Right kidney (tissue), 1 donor: ENCODE measurements at regions not wholly inside any gene's neighbourhood (a gene's known extent, or its start where the extent isn't known, plus 50 kb on each side); places are given as distances from the start of the nearest gene placed in this dataset.
"Not testable (repeated sequence)": the region's sequence is repeated elsewhere in the genome, so short reads cannot be mapped to it uniquely, and the experiment has no call there.

Source experiments
- DNase-seq: peaks from one replicate; pipeline ENCODE4 v3.0.0-alpha.2; 2016

DNA sequence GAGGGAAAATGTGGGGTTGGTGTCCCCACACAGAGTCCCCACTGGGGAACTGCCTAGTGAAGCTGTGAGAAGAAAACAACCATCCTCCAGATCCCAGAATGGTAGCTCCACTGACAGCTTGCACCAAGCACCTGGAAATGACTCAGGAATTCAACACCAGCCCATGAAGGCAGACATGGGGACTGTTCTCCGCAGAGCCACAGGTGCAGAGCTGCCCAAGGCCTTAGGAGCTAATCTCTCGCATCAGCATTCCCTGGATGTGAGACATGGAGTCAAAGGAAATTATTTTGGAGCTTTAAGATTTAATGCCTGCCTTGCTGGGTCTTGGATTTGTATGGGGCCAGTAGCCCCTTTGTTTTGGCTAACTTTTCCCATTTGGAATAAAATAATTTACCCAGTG lies 367.9 kb downstream of the FAM133A start:
- DNase-seq = no peak

- no peak for DNase-seq
These were observed 371.7 kb downstream of the FAM133A start for GRCh38 chrX:94045724-94046123.

- no peak for DNase-seq
These were observed 377.9 kb downstream of the FAM133A start for GRCh38 chrX:94051926-94052325.

- no peak for DNase-seq
These were observed 379.6 kb downstream of the FAM133A start for GRCh38 chrX:94053575-94053974.

- no peak for DNase-seq
These were observed 383.4 kb downstream of the FAM133A start for GRCh38 chrX:94057385-94057784.

DNA sequence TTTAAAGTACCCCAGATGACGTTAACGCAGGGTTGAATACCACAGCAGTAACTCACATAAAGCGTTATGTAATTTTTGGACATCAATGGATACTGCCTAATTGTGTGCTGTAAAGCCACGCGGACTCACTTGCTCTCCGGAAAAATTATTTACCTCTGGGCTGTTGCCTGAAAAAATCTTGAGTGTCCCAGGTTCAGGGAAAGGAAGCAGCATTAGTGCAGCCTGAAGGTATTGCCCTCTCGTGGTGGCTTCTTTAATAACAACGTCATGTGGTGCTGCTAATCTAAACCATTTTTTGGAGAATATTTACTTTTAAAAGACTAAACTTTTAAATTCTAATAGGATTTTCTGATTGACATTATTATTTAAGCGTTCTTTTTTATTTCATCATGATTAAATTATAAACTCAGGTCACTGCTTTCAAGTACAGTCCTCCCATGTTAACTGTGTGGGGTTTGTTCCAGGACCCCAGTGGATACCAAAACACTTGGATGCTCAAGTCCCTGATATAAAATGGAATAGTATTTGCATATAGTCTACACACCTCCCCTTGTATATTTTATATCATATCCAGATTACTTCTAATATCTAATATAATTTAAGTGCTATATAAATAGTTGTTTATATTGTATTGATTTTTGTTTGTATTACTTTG lies 384.8 kb downstream of the FAM133A start:
- no peak for DNase-seq

GRCh38 chrX:94065091-94065490 lies 391.1 kb downstream of the FAM133A start:
- no peak for DNase-seq

GRCh38 chrX:94089149-94089548 lies 415.1 kb downstream of the FAM133A start:
- no peak for DNase-seq

DNA sequence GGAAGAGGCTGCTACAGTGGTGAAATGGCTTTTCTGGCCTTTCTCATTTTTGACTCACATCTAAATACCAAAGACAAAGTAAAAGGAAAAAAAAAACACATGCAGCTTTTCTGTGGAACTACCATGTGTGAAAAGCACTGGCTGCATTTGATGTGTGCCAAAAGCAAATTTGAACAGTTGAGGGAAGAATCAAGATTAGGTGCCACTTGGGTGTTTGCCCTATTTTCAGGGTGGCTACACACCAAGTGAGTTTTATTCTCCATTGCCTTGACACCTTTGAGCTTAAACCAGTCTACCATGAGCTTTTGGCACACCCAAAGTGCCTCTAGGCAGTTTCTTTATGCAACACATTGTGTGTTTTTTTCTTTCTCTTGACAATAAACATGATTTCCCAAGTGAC lies 423.9 kb downstream of the FAM133A start:
- DNase-seq = no peak

- no peak for DNase-seq
These were observed 434.0 kb downstream of the FAM133A start for GRCh38 chrX:94107981-94108380.

- DNase-seq = no peak
These were observed 440.4 kb downstream of the FAM133A start for GRCh38 chrX:94114362-94114761.

DNA sequence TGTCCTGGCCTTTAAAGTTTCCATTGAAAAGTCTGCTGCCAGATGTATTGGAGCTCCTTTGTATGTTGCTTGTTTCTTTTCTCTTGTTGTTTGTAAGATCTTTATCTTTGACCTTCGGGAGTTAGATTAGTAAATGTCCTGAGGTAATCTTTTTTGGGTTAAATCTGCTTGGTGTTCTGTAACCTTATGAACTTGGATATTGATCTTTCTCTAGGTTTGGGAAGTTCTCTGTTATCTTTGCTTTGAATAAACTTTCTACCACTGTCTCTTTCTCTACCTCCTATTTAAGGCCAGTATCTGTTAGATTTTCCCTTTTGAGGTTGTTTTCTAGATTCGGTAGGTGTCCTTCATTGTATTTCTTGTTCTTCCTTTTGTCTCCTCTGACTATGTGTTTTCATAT lies 447.8 kb downstream of the FAM133A start:
- no peak for DNase-seq

- DNase-seq = no peak
These were observed 449.1 kb downstream of the FAM133A start for GRCh38 chrX:94123062-94123461.

- no peak for DNase-seq
These were observed 489.0 kb downstream of the FAM133A start for GRCh38 chrX:94162971-94163370.

- DNase-seq = no peak
These were observed 504.3 kb downstream of the FAM133A start for GRCh38 chrX:94178145-94178788.

- DNase-seq = no peak
These were observed 530.5 kb downstream of the FAM133A start for GRCh38 chrX:94204524-94204923.

GRCh38 chrX:94216738-94217137 lies 542.7 kb downstream of the FAM133A start:
- no peak for DNase-seq

DNA sequence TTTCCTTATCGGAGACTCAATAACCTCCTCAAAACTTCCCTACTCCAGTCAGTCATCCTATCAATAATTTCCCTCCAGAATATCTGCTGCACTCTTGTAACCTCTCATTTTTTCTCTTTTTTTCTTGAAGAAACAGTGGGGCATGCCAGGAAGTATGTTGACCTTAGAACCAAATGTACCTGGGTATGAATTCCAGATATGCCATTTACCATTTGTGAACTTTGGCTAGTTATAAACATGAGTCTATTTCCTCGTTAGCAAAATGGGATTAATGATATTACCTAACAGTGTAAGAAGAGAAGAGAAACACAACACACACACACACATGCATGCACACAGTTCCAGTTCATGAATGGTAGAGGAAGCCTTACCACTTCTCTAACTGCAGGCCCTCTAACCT lies 578.2 kb downstream of the FAM133A start:
- no peak for DNase-seq

DNA sequence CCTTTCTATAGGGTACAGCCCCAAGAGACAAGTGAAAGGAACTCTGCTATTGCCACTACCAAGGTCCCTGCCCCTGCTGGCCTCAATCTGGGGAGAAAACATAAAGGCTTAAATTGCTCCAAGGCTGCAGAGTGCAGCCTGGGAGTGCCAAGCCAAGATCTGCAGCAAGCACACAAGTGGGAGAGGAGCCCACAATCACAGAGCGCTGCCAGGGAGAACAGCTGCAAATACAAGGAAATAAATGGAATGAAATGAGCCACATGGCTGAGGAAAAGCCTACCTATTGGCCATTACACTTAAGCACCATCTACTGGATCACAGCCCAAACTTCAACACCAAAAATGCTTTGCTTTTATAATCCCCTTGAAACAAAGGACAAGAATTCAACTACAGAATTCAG lies 582.4 kb downstream of the FAM133A start:
- DNase-seq = no peak

DNA sequence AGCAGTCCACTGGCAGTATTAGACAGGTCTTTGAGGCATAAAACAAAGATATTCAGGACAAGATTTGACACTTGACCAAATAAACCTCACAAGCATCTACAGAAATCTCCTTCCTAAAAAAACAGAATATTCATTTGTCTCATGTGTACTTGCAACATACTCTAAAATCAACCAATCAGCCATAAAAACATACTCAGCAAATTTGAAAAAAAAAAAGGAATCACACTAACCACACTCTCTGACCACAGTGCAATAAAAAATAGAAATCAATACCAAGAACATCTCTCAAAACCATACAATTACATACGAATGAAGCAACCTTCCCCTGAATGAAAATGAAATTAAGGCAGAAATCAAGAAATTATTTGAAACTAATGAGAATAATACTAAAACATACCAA lies 591.3 kb downstream of the FAM133A start:
- no peak for DNase-seq

- DNase-seq = no peak
These were observed 614.3 kb downstream of the FAM133A start for GRCh38 chrX:94288325-94288724.

DNA sequence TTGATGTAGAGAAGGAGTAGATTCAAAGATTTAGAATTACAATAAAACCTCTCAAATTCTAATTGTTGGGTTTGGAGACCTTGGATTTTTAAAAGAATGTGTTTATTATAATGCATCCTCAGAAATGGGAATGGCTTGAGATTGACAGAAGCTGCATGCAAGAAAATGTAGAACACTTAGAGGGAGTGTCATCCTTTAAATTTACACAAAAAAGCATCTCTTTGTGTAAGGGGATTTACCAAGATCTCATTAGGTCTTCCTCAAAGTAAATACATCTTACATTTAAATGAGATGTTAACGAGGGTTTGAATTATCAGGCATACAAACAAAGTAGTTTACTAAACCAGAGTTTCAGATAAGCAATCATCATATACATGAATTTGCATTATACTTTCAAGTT lies 615.0 kb downstream of the FAM133A start:
- DNase-seq = no peak

DNA sequence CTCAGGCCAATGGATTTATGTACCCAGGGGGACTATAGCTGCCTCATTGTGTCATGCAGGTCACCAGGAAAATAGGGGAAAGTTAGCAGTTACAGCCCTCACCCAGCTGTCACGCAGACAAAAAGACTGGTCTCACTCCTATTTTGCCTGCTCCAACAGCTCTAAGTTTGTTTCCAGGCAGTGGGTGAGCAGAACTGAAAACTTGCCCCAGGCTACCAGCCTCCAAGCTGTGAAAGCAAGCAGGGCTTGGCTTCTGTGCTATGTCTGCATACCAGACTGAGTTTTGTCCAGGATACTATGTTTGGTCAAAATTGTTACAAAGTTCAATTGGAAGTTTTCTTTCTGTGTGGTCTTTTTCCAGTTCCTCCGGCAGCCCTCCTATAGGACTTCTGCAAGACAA lies 628.4 kb downstream of the FAM133A start:
- no peak for DNase-seq

DNA sequence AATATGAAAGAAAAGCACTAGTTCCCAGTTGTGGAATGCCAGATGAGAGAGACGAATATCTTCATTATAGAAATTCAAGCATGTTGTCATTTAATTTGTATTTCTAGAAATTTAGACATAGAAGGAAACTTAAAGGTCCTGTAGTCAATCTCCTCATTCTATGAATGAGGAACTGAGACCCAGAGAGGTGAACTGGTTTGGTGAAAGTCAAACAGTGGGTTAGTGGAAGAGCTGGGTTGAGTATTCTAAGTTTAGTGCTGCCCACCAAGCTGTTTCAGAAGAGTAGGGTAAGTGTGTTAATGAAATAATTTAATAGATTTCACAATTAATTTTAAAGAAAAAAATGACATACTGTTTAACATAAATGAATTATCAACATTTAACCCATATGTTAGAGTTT lies 655.2 kb downstream of the FAM133A start:
- DNase-seq = no peak

GRCh38 chrX:94341730-94342129 lies 667.7 kb downstream of the FAM133A start:
- not testable (repeated sequence) for DNase-seq
